HG03378 (cell line): ENCODE measurements at regions not wholly inside any gene's neighbourhood (a gene's known extent, or its start where the extent isn't known, plus 50 kb on each side); places are given as distances from the start of the nearest gene placed in this dataset.
"Not testable (repeated sequence)": the region's sequence is repeated elsewhere in the genome, so short reads cannot be mapped to it uniquely, and the experiment has no call there.

Experiments used
- ATAC-seq: cut with Tn5 transposase; IDR thresholded peaks from one replicate; pipeline ENCODE4 v1.9.1; 2021; ENCODE audit warnings: mild to moderate bottlenecking, moderate library complexity; ENCODE audit not compliant: unreplicated experiment

DNA sequence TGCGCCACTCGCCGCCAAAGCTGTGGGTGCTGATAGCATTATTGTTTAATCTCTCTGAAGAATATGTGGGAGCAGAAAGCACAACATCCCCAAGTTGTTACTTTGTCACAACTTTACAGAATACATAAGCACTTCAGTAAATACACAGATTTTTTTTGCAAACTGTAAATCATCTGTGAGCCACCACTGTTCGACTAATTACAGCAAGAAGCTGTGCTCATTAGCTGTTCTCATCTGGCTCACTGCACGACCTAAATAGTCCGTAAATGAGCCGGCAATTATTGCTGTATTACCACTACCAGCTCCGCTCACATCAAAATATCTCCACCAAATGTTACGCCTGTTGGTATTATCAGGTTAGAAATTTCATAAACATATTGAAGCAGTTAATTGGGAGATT lies 228.9 kb upstream of the PRKD1 start:
- no peak for ATAC-seq

GRCh38 chr14:30158299-30158698 lies 230.7 kb upstream of the PRKD1 start:
- ATAC-seq = no peak

GRCh38 chr14:30159374-30159773 lies 231.7 kb upstream of the PRKD1 start:
- no peak for ATAC-seq

- no peak for ATAC-seq
Measured at GRCh38 chr14:30160608-30161007, 233.0 kb upstream of the PRKD1 start.

GRCh38 chr14:30162066-30162465 lies 234.4 kb upstream of the PRKD1 start:
- ATAC-seq = no peak

GRCh38 chr14:30165255-30165654 lies 237.6 kb upstream of the PRKD1 start:
- ATAC-seq = no peak

DNA sequence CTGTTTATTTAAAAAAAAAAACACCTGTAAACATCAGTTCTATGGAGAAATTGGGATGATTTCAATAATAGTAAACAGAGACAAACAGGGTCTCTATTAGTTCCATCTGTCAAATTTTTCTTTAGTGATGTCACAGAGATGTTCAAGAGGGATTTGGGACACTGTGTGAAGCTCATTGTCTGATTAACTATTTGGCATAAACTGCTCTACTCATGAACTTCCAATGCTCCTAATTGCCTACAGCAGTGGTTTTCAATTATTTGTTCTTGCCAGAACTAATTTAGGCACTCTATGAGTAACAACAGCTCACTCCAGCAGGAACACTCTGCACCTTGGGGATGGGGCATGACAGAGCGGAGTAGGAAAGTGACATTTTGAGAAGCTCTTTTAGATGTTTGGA lies 250.1 kb upstream of the PRKD1 start:
- ATAC-seq = no peak

DNA sequence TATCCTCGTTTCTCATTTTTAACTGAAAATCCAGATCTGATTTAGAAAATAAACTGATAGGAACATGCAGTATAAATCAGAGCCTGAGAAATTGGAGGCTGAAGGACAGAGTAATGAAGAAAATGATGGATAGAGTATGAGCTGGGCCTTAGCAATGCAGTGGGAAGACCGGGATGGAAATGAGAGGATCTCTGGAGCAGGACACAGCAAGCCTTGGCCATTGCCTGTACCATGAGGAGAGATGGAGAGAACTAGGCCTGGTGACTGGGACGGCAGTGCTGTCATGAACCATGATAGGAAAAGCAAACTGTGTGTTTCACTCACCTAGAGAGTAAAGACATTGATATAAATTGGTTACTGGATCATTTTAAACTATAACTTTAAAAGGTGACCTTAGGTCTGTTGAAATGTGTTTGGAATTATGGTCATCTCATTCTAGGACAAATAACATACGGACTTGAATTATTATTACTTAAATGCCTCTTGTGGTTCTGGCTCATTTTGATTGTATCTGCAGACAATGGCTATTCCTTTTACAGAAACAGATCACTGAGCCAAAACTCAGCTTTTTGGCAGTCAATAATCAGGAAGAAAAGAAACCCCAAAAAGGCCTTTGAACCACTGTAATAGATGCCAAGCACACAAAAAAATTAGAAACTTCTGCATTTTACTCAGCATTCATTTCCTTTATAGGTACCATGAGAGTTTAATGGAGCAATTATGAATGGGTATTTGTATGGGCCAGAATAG lies 251.9 kb upstream of the PRKD1 start:
- ATAC-seq = no peak

- ATAC-seq = no peak
Measured at GRCh38 chr14:30180219-30180618, 252.6 kb upstream of the PRKD1 start.

DNA sequence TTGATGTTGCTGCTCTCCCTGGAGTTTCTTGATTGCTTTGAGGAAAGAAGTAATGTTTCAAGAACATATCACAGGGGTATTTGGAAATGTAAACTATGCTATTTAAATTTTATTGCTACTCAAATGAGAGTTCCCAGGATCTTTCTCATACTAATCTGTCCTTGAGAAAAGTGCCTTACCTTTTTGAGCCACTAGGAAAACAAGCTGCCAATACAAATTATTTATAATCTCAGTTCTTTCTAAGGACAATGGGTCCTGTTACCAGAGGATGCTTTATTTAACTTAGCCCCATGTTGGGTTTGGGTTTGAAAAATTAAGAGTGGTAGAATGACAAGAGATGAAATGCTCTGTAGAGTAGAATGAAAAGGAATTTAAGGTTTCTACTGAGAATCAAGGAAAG lies 258.2 kb upstream of the PRKD1 start:
- no peak for ATAC-seq

- no peak for ATAC-seq
Measured at GRCh38 chr14:30191639-30192279, 264.1 kb upstream of the PRKD1 start.

DNA sequence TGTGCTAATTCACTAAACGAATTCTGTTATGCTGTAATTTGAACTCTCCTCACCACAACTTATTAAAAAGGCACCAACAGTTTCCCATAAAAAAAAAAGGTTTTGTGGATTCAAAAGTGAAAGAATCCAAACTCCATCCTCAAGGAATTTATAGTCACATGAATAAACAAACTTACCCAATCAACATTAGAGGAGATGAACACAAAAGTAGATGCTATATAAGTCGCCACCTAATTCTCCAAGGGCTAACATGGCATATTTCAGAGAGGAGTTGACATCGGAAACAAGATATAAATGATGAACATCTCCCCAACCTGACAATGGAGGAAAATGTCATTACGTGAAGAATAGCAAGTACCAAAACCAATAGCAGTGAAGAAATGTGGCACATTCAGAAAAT lies 265.5 kb upstream of the PRKD1 start:
- no peak for ATAC-seq

DNA sequence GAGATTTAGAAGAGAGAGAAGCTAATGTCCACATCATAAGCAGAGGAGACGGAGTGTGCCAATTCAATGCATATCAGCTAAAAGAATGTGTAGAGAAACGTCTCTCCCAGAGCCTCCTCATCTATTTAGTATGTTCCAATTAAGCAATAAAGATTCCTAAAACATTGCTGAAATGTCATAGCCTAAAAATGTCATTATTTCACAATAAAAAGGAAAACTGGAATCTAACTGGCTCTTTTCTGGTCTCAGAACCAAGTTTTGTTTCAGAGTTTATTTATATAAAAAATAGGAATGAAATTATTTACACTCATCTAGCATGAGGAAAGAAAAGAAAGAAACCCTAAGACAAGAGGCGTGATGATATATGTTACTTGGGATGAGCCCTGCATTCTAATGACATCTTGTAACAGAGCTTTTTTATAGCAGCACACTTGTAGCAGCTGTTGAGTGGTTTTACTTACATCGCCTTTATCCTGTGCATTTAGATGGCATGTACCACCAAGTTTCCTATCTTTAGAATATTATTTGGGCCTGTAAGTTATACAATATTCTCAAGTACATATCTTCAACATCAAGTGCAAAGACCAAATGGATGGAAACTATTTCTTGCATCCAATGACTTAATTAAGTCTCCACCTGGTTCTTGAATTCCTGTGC lies 266.3 kb upstream of the PRKD1 start:
- no peak for ATAC-seq

DNA sequence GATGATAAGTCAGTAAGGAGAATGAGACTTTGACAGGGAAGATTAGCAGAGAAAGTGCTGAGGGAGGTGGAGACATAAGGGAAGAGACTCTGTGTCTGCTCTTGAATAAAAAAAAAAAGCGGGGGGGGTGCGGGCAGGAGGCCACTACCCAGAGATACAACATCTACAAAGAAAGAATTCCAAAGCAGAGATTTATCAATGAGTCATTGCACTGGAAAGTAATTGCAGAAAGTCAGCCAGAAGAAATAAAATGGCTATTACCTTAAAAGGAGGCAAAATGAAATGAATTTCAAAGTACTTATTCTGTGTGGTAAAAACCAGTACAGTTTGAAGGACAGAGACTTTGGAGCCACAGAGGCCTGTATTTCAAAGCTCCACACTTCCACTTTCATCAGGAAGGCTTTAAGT lies 267.1 kb upstream of the PRKD1 start:
- ATAC-seq = no peak

- no peak for ATAC-seq
Measured at GRCh38 chr14:30195941-30196340, 268.3 kb upstream of the PRKD1 start.

DNA sequence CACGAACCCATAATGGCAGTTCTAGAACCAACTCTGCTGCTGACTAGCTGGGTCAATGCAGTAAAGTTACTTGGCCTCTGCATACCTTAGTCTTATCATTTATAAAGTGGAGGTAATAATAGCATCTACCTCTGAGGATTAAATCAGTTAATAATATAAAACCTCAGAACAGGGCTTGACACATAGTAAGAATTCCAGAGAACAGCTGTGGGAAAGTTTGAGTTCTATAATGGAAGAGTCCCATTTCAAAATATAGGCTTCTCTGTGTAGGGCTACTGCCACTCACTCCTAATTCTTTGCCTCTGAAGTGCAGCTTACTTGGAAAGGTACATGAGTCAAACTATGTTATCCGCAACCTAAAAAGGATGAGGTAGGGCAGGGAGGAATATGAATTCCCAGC lies 269.2 kb upstream of the PRKD1 start:
- no peak for ATAC-seq

GRCh38 chr14:30198720-30199119 lies 271.1 kb upstream of the PRKD1 start:
- not testable (repeated sequence) for ATAC-seq

DNA sequence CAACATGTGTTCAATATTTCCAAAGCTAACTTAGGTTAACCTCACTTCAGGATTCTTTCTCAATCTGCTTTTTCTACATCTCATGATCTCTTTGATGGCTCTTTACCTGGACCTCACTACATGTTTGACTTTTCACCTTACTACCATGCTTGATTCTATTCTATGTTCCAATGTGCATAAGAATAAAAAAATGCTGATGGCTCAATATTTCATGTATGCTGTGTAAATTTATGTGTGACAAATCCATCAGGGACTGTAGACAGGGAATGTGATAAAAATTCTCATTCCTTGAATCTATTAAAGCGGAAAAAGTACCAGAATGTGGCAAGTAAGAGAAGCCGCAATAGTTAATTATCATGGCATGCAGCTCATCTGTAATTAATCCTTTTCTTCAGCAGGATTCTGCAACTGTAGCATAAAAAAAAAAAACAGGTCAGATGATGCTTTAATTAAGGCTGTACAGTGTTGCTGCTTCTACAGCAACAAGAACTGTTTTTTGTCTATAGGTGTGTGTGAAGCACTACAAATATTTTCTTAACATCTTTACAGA lies 276.9 kb upstream of the PRKD1 start:
- no peak for ATAC-seq

- no peak for ATAC-seq
Measured at GRCh38 chr14:30209136-30209535, 281.5 kb upstream of the PRKD1 start.

DNA sequence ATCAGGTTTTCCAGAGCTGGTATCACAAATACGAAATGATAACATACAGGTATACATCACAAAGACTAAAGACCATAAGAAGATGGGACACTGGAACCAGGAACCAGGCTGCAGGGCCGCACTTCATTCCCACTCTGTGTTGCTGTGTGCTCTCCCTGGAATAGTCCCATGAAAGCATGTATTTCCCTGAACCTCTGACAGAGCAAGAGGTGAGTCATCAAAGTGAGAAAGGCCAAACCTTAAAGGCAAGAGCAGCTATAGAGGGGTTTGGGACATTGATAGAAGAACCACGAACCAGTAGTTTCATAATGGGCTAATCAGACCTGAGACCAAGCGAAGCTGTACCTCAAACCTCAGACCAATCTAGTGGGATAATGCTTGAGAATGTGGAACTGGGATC lies 283.0 kb upstream of the PRKD1 start:
- ATAC-seq = no peak

- ATAC-seq = no peak
Measured at GRCh38 chr14:30211326-30211725, 283.7 kb upstream of the PRKD1 start.

GRCh38 chr14:30214014-30214413 lies 286.4 kb upstream of the PRKD1 start:
- ATAC-seq = no peak
